ENCODE measurements at regions not wholly inside any gene's neighbourhood (a gene's known extent, or its start where the extent isn't known, plus 50 kb on each side); places are given as distances from the start of the nearest gene placed in this dataset.

DNA sequence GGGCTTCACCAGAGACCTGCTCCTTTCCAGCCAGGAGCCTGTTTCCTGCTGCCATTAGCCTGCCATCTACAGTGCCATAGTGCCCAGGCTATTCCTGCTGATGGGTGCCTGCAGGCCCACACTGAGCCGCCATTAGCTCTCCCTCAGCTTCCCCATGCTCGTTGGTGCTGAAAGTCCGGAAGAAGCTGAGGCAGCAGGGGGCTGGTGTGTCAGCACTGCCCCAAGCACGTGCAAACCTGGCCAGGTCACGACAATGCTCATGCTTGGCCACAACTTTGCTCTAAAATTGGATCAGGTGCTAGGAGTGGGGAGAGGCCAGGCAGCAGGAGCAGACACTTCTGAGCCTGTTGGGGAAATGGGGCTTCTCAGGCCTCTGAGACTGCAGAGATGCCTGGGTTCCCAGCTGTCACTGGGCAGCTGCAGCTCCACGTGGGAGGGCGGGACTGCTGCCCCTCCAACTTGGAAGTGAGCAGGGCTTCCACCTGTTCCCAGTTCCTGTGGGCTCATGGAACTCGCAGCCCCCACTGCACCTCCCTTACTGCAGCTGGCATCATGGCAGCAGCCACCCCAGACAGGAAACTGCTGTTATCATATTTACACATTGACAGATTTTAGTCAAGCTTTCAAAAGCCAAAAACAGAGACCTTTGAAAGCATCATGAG, 913.9 kb downstream of the FSTL5 start:
- intact Hi-C loops (cut with DNase I; ENCODE audit: low total_unique reads) (no loop called here), in situ Hi-C loops (cut with MboI; ENCODE audit: low pct_ligation_motif_present in 1 of 4, low pct_unique_long_range_greater_than_20kb in 1 of 4, low sequenced_read_pairs in 3 of 4) (no loop called here)
- TF ChIP-seq EP300 (IDR thresholded peaks at IDR 0.05; ENCODE audit: low read depth) (no peak), POLR2AphosphoS5 (IDR thresholded peaks at IDR 0.05) (no peak), POLR2A (IDR thresholded peaks at IDR 0.05) (no peak), CTCF (IDR thresholded peaks at IDR 0.05) (no peak)
- Histone ChIP-seq H3K4me3 (no peak overlapping the region), H3K27ac (no peak overlapping the region), H3K4me1 (no peaks in the 10 kb centered on the region), H3K27me3 (no peaks in the 10 kb centered on the region), H3K9me3 (peaks cover 0 to 8% of the 10 kb centered on the region in 2 donors), H3K36me3 (no peaks in the 10 kb centered on the region)
- DNase-seq, result no peak
- WGBS, 2 donors (ENCODE audit: low coverage in 1 of 2), result 86% methylated on average over 8 of the region's 8 CpGs; no CpG with 5 or more reads in 1 of the 2 donors

DNA sequence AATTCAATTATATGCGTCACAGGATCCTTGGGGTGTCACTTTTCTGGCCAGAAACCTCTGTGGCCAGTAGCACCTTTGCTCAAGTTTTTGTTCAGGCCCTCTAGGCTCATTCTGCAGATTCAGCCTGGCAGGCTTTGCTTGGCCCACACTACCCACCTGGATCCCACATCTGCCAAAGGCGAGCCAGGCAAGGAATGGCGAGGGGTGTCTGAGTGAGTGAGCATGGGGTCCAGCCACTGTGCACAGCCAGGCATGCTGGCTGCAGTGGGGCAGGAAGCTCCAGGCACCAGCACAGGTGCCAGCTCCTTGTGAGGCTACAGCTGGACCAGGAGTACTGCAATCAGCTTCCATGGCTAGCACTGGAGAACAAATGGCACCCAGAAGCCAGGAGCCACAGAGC, 914.9 kb downstream of the FSTL5 start:
- no peaks in the 10 kb centered on the region for H3K27me3 ChIP-seq
- WGBS, 2 donors (ENCODE audit: low coverage in 1 of 2), result 89 to 99% methylated on average over 1 to 3 of the region's 3 CpGs
- in situ Hi-C loops (cut with MboI; ENCODE audit: low pct_ligation_motif_present in 1 of 4, low pct_unique_long_range_greater_than_20kb in 1 of 4, low sequenced_read_pairs in 3 of 4), result no loop called here
- DNase-seq, result no peak
- H3K9me3 ChIP-seq, result peaks cover 0 to under 1% of the 10 kb centered on the region in 2 donors
- no peak for TF ChIP-seq POLR2A (IDR thresholded peaks at IDR 0.05)
- no peak for TF ChIP-seq CTCF (IDR thresholded peaks at IDR 0.05)
- no peak for TF ChIP-seq EP300 (IDR thresholded peaks at IDR 0.05; ENCODE audit: low read depth)
- no peak for TF ChIP-seq POLR2AphosphoS5 (IDR thresholded peaks at IDR 0.05)
- no peak overlapping the region for H3K4me3 ChIP-seq
- no peaks in the 10 kb centered on the region for H3K4me1 ChIP-seq
- no peaks in the 10 kb centered on the region for H3K36me3 ChIP-seq
- intact Hi-C loops (cut with DNase I; ENCODE audit: low total_unique reads), result no loop called here
- no peak overlapping the region for H3K27ac ChIP-seq

- no peaks in the 10 kb centered on the region for H3K36me3 ChIP-seq
- TF ChIP-seq CTCF (IDR thresholded peaks at IDR 0.05), result no peak
- TF ChIP-seq POLR2A (IDR thresholded peaks at IDR 0.05), result no peak
- no peak for TF ChIP-seq EP300 (IDR thresholded peaks at IDR 0.05; ENCODE audit: low read depth)
- TF ChIP-seq POLR2AphosphoS5 (IDR thresholded peaks at IDR 0.05), result no peak
- no peaks in the 10 kb centered on the region for H3K27me3 ChIP-seq
- no peak overlapping the region for H3K4me3 ChIP-seq
- whole genome bisulfite sequencing, 2 donors (ENCODE audit: low coverage in 1 of 2), result 19% methylated on average over 1 of the region's 1 CpG; no CpG with 5 or more reads in 1 of the 2 donors
- intact Hi-C loops (cut with DNase I; ENCODE audit: low total_unique reads), result no loop called here
- H3K27ac ChIP-seq, result no peak overlapping the region
- DNase-seq, result no peak
- H3K9me3 ChIP-seq, result no peaks in the 10 kb centered on the region
- H3K4me1 ChIP-seq, result no peaks in the 10 kb centered on the region
- in situ Hi-C loops (cut with MboI; ENCODE audit: low pct_ligation_motif_present in 1 of 4, low pct_unique_long_range_greater_than_20kb in 1 of 4, low sequenced_read_pairs in 3 of 4), result no loop called here
Measured at GRCh38 chr4:161247831-161248230, 916.0 kb downstream of the FSTL5 start.

DNA sequence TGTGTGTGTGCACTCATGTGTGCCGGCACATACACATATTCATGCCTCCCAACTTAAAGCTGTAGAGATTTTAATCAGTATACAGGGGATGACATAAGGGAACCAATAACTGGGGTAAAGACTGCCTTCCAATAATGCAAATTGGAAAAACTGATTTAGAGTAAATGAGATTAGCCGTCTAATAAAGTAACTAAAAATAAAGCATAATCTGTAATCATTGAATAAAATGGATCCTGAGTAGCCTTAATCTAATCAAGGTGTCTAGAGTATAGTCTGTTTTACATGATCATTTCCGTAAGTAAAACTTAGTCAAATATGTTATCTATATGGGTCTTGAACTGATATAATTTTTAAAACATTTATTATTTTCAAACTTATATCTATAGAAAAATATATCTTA, 925.8 kb downstream of the FSTL5 start:
- TF ChIP-seq EP300 (IDR thresholded peaks at IDR 0.05; ENCODE audit: low read depth) (no peak), POLR2A (IDR thresholded peaks at IDR 0.05) (no peak), CTCF (IDR thresholded peaks at IDR 0.05) (no peak), POLR2AphosphoS5 (IDR thresholded peaks at IDR 0.05) (no peak)
- H3K9me3 ChIP-seq, result no peaks in the 10 kb centered on the region
- H3K36me3 ChIP-seq, result no peaks in the 10 kb centered on the region
- no peak overlapping the region for H3K4me3 ChIP-seq
- 67 to 90% methylated on average over 2 to 3 of the region's 3 CpGs for WGBS, 2 donors (ENCODE audit: low coverage in 1 of 2)
- intact Hi-C loops (cut with DNase I; ENCODE audit: low total_unique reads) (no loop called here), in situ Hi-C loops (cut with MboI; ENCODE audit: low pct_ligation_motif_present in 1 of 4, low pct_unique_long_range_greater_than_20kb in 1 of 4, low sequenced_read_pairs in 3 of 4) (no loop called here)
- DNase-seq, result no peak
- H3K27ac ChIP-seq, result no peak overlapping the region
- no peaks in the 10 kb centered on the region for H3K27me3 ChIP-seq
- no peaks in the 10 kb centered on the region for H3K4me1 ChIP-seq
